GM19452 (cell line): ENCODE measurements at regions not wholly inside any gene's neighbourhood (a gene's known extent, or its start where the extent isn't known, plus 50 kb on each side); places are given as distances from the start of the nearest gene placed in this dataset.

Source experiments
- ATAC-seq: cut with Tn5 transposase; IDR thresholded peaks from one replicate; pipeline ENCODE4 v1.9.1; 2021; ENCODE audit not compliant: unreplicated experiment

GRCh38 chr1:114342376-114342775 is 168.6 kb downstream of the TRIM33 start:
- no peak for ATAC-seq

- no peak for ATAC-seq
Observed at GRCh38 chr1:114341856-114342255, 169.1 kb downstream of the TRIM33 start.

- no peak for ATAC-seq
Observed at GRCh38 chr1:114341299-114341698, 169.7 kb downstream of the TRIM33 start.

GRCh38 chr1:114340892-114341291 is 170.1 kb downstream of the TRIM33 start:
- ATAC-seq, result no peak

DNA sequence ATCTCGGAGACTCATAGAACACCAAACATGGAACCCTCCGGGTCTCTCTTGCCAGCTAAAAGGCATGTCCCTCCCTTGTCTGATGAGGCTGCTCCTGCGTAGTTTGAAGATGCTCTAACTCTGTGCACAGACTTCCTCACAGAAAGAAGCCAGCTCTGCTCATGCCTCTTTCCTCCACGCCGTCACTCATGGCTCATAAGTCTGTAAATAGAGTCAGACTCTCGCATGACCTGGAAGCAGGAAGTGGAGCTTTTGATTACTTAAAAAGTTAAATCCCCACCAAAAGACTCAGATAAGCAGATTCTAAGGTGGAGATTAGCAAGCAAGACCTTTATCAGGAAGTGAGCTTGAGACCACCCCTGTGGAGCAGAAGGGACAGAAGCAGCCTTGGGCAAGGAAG is 171.6 kb downstream of the TRIM33 start:
- no peak for ATAC-seq

DNA sequence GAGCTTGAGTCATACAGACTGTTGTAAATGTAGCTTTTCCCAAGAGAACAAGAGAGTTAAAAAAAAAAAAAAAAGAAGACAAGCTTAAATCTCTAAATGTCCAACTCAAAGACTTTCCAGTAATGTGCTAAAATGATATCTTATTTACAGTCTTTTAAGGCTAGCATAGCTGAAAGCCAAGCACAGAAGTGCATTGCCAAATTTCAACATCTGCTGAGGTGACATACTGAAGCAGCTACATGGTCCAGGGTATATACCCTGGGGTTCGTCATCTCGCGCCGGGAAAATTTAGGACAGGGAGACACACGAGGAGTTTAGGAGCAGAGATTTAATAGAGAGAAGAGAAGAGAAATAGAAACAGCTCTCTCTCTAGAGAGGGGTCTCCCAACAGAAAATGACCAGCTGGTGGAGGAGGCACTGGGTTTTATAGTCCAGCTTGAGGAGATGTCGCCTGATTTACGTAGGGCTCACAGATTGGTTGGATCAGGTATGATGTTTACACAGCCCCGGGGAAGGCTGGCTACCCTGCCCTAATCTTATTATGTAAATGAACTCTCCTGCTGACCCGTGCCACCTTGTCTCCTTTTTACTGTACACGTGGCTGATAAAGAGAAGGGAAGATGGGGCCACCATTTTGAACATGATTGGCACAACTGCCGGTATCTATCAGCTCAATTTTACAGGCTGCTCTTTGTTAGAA is 172.7 kb downstream of the TRIM33 start:
- ATAC-seq, result no peak

GRCh38 chr1:114337417-114337816 is 173.6 kb downstream of the TRIM33 start:
- ATAC-seq, result no peak

DNA sequence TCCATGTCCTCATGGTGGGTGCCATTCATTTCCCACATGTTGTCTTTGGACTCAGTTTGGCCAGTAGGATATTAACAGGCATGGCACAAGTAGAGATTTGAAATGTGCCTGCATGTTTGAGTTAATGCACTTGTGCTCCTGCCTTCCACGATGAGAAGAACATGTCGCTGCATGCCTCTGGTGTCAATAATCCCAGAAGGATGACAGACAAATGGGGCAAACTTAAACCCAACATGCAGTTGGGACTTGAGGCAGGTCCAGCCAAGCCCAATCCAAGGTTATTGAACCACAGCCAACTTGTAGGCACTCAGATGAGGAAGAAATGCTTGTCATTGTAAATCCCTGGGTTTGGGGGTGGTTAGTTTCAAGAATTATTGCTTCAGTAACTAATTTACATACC is 174.6 kb downstream of the TRIM33 start:
- no peak for ATAC-seq

DNA sequence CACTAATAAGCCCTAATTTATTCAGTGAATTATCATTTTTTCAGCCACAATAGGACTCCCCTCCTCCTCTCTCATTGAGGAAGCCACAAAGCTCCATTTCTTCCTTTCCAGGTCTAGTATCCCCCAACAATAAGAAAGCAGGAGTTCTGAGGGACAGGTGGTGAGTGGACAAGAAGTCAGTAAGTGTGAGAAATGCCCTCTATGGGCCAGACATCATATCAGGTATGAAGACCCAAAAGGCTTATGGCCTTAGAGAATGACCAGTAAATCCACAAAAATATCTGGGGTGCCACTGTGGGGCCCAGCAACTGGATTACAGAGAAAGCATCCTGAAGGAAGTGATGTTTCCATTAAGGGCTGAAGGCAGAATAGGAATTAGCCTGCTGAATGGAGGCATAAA is 175.7 kb downstream of the TRIM33 start:
- no peak for ATAC-seq

- no peak for ATAC-seq
Observed at GRCh38 chr1:114334297-114334696, 176.7 kb downstream of the TRIM33 start.

DNA sequence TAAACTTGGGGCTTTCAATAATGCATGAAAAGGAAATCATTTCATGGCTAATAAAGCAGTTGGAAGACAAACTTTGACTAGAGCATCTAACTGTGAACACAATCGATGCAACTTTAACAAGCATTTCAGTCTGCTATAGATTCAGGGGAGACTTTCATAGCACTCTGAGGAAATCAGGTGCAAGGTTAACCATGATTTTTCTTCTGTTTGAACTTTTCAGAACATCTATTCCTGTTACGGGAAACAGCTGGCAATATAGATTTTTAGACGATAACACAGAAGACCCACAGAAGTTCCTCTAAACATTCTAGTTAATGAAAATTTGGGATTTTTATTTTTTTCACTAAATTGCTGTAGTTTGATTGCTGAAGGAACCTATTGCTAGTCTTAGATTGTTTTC is 177.3 kb downstream of the TRIM33 start:
- ATAC-seq, result no peak

- no peak for ATAC-seq
Observed at GRCh38 chr1:114331936-114332335, 178.3 kb upstream of the SYT6 start.

GRCh38 chr1:114330451-114330983 is 176.8 kb upstream of the SYT6 start:
- ATAC-seq, result no peak

DNA sequence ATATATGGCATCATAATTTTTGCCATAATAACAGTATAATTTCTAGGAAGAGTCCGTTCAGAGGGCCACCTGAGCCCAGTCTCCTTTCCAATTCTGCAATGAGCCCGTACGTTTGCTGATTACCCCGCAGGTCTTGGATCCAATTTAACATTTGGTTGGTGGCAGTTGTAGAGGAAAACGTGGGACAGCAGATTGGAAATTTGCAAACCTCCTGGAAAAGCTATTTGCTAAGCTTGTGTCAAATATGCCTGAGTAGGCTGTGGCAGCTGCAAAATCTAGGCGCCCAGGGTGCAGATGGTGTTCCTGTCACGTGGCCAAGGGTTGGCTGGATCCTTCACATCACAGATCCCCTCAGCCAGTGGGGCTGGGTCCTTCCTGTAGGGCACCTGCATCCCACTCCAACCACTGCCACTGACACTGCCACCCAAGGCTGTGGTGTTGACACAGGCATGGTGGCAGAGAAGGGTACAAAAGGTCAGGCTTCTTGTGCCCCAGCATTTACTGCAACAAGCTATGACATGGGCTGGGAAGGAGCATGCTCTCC is 174.8 kb upstream of the SYT6 start:
- ATAC-seq, result no peak

GRCh38 chr1:114324662-114324965 is 170.9 kb upstream of the SYT6 start:
- no peak for ATAC-seq

DNA sequence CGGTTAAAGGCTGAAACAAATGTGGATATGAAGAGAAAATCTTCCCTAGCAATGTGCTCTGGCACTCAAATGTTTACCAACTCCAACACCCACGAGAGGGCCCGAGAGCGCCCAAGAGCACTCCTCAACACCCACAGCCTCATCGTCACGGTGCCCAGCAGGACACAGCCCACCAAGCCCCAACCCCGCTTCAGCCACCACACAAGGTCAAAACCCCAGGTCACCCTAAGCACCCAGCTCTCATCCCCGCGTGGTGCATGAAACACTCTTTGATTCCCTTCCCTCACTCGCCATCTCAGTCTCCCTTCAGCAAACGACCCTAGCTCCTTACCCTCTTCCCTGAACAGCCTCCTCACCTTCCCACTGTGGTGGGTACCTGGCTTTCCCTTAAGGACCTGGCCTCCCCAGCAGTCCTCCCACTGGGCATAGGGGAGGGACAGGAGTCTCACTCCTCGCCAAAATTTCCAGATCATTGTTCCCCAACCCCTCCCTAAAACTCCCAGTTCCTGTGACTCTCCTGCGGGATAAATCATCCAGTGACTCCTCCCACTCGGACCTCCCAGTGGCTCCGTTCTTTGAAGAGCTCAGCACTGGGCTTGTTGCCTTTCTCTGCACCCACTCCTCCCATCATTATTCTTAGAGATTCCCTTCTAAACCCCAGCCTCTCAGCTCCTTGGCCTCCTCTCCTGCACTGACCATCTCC is 170.4 kb upstream of the SYT6 start:
- ATAC-seq, result no peak

GRCh38 chr1:114322734-114323133 is 169.1 kb upstream of the SYT6 start:
- ATAC-seq, result no peak

DNA sequence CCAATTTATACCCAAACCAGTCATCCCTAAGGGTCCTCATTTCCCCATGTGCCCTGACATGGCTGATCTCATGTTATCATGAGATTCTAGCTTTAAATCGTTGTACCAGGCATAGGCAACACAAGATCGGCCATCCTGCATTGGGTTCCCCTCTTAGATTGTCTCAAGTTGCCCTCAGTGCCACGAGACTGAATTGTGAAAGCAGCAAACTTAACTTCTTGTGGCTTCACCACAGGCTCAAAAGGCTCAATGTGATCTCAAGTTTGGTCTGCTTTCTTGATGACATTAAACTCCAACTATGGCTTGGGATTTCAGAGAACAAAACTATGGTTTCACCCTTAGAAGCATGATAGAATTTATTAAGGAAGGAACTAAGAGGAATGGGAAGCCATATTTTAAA is 168.5 kb upstream of the SYT6 start:
- no peak for ATAC-seq

GRCh38 chr1:114320586-114320985 is 166.9 kb upstream of the SYT6 start:
- no peak for ATAC-seq

DNA sequence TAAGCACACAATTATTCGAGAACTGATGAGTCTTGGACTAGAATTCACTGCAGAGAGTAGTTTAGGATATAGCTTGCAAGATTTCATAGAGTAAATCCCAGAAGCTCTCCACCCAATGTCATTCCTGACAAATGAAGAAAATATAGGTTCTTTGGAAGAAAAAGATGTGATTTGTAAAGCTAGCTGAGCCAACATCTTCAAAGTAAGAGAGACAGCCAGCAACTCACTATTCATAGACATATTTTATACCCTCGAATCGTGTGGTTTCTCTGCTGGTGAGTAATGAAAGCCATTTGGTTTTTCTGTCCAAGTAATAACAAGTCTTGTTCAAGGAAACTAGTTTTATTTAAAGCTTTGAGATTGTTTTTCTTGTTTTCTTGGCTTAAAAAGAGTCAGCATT is 165.7 kb upstream of the SYT6 start:
- ATAC-seq, result no peak

DNA sequence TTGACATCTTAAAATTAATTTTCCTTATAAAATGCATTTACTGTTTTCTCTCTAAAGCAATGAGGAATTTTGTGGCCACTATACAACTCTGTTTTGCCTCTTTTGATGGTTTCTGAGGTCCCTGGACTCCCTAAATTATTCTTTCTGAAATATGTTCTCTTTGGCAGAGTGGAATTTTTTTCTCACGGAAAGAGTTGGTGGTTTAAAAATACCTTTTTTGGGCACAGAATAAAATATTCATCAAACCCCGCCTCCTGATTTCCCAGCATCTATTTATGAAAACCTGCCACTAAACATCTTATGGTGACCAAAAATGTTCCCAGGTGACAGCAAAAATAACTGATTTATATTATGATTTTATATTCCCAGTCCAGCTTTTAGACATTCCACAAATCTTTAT is 165.3 kb upstream of the SYT6 start:
- no peak for ATAC-seq

DNA sequence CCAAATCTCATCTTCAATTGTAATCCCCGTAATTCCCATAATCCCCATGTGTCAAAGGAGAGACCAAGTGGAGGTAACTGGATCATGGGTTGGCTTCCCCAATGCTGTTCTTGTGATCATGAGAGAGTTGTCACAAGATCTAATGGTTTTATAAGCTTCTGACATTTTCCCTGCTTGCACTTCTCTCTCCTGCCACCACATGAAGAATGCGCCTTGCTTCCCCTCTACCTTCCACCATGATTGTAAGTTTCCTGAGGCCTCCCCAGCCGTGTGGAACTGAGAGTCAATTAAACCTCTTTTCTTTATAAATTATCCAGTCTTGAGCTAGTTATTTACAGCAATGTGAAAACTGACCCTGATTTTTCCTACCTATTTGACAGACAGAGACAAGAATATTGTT is 162.5 kb upstream of the SYT6 start:
- no peak for ATAC-seq
